SK-N-SH treated with all-trans-retinoic acid at 6 μM for 48 hours (cell line): ENCODE measurements at regions not wholly inside any gene's neighbourhood (a gene's known extent, or its start where the extent isn't known, plus 50 kb on each side); places are given as distances from the start of the nearest gene placed in this dataset.

Source experiments
- ATAC-seq: fragments of 200-7000 bp; cut with Tn5 transposase; 3 replicates; pipeline ENCODE4 v1.9.1; 2020; ENCODE audit warnings: mild to moderate bottlenecking, moderate library complexity
- ARNTL ChIP-seq: fragments of 450-650 bp; formaldehyde crosslinking; IDR thresholded peaks from 2 replicates; pipeline ENCODE4 v1.5.0; 2020; ENCODE audit warnings: low read depth, mild to moderate bottlenecking, moderate library complexity, borderline replicate concordance
- CREB5 ChIP-seq: fragments of 250-450 bp; sonication (Bioruptor Pico); IDR thresholded peaks from 2 replicates; pipeline ENCODE4 v1.5.1; 2020; ENCODE audit warnings: low read depth, mild to moderate bottlenecking, moderate library complexity
- CSDC2 ChIP-seq: fragments of 250-450 bp; sonication (Bioruptor Pico); IDR thresholded peaks from 2 replicates; pipeline ENCODE4 v1.5.0; 2020; ENCODE audit warnings: mild to moderate bottlenecking, moderate library complexity
- GLIS3 ChIP-seq: fragments of 250-450 bp; sonication (Bioruptor Pico); IDR thresholded peaks from 2 replicates; pipeline ENCODE4 v1.5.0; 2020; ENCODE audit warnings: mild to moderate bottlenecking, moderate library complexity
- ISL1 ChIP-seq: fragments of 250-450 bp; sonication (Bioruptor Pico); IDR thresholded peaks from 2 replicates; pipeline ENCODE4 v2.1.2; 2022; ENCODE audit warnings: mild to moderate bottlenecking, moderate library complexity
- OSR1 ChIP-seq: fragments of 250-450 bp; sonication (Bioruptor Pico); IDR thresholded peaks from 2 replicates; pipeline ENCODE4 v1.8.0; 2022; ENCODE audit warnings: moderate library complexity, mild to moderate bottlenecking, inconsistent platforms
- POU6F1 ChIP-seq: fragments of 250-450 bp; sonication (Bioruptor Pico); IDR thresholded peaks from 2 replicates; pipeline ENCODE4 v1.8.0; 2021; ENCODE audit warnings: low read depth, mild to moderate bottlenecking, moderate library complexity, borderline replicate concordance
- PPARA ChIP-seq: fragments of 250-450 bp; sonication (Bioruptor Pico); IDR thresholded peaks from 2 replicates; pipeline ENCODE4 v1.5.0; 2020; ENCODE audit warnings: mild to moderate bottlenecking, borderline replicate concordance
- TCF4 ChIP-seq: fragments of 250-450 bp; sonication (Bioruptor Pico); IDR thresholded peaks from 2 replicates; pipeline ENCODE4 v1.8.0; 2021; ENCODE audit warnings: mild to moderate bottlenecking, moderate library complexity, borderline replicate concordance
- TOX ChIP-seq: fragments of 250-450 bp; sonication (Bioruptor Pico); IDR thresholded peaks from 2 replicates; pipeline ENCODE4 v1.8.0; 2021; ENCODE audit warnings: mild to moderate bottlenecking, moderate library complexity, borderline replicate concordance
- ZFP3 ChIP-seq: fragments of 250-450 bp; sonication (Bioruptor Pico); IDR thresholded peaks from 2 replicates; pipeline ENCODE4 v1.5.0; 2020; ENCODE audit warnings: mild to moderate bottlenecking, moderate library complexity
- ZFP30 ChIP-seq: fragments of 450-650 bp; formaldehyde crosslinking; IDR thresholded peaks from 2 replicates; pipeline ENCODE4 v1.5.0; 2022; ENCODE audit warnings: mild to moderate bottlenecking, moderate library complexity
- ZNF70 ChIP-seq: fragments of 450-650 bp; formaldehyde crosslinking; IDR thresholded peaks from 2 replicates; pipeline ENCODE4 v1.5.0; 2020; ENCODE audit warnings: mild to moderate bottlenecking, moderate library complexity
- TF ChIP-seq, protein P1 (sequence below): fragments of 250-450 bp; sonication (Bioruptor Pico); IDR thresholded peaks from 2 replicates; pipeline ENCODE4 v1.8.0; 2020; ENCODE audit warnings: mild to moderate bottlenecking, moderate library complexity, borderline replicate concordance
- TF ChIP-seq, protein P2 (sequence below): fragments of 250-450 bp; sonication (Bioruptor Pico); IDR thresholded peaks from 2 replicates; pipeline ENCODE4 v1.5.0; 2020; ENCODE audit warnings: mild to moderate bottlenecking, moderate library complexity

GRCh38 chr3:72386327-72387000 is 461.8 kb downstream of the SHQ1 start:
- ATAC-seq = no peak
- no peak for TF ChIP-seq GLIS3 (CRISPR knock-in tag)
- TF ChIP-seq, protein P1, sequence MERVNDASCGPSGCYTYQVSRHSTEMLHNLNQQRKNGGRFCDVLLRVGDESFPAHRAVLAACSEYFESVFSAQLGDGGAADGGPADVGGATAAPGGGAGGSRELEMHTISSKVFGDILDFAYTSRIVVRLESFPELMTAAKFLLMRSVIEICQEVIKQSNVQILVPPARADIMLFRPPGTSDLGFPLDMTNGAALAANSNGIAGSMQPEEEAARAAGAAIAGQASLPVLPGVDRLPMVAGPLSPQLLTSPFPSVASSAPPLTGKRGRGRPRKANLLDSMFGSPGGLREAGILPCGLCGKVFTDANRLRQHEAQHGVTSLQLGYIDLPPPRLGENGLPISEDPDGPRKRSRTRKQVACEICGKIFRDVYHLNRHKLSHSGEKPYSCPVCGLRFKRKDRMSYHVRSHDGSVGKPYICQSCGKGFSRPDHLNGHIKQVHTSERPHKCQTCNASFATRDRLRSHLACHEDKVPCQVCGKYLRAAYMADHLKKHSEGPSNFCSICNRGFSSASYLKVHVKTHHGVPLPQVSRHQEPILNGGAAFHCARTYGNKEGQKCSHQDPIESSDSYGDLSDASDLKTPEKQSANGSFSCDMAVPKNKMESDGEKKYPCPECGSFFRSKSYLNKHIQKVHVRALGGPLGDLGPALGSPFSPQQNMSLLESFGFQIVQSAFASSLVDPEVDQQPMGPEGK = no peak
- no peak for TF ChIP-seq CSDC2
- no peak for TF ChIP-seq CREB5
- TF ChIP-seq, protein P2, sequence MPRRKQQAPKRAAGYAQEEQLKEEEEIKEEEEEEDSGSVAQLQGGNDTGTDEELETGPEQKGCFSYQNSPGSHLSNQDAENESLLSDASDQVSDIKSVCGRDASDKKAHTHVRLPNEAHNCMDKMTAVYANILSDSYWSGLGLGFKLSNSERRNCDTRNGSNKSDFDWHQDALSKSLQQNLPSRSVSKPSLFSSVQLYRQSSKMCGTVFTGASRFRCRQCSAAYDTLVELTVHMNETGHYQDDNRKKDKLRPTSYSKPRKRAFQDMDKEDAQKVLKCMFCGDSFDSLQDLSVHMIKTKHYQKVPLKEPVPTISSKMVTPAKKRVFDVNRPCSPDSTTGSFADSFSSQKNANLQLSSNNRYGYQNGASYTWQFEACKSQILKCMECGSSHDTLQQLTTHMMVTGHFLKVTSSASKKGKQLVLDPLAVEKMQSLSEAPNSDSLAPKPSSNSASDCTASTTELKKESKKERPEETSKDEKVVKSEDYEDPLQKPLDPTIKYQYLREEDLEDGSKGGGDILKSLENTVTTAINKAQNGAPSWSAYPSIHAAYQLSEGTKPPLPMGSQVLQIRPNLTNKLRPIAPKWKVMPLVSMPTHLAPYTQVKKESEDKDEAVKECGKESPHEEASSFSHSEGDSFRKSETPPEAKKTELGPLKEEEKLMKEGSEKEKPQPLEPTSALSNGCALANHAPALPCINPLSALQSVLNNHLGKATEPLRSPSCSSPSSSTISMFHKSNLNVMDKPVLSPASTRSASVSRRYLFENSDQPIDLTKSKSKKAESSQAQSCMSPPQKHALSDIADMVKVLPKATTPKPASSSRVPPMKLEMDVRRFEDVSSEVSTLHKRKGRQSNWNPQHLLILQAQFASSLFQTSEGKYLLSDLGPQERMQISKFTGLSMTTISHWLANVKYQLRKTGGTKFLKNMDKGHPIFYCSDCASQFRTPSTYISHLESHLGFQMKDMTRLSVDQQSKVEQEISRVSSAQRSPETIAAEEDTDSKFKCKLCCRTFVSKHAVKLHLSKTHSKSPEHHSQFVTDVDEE (CRISPR knock-in tag) = no peak
- TF ChIP-seq PPARA (CRISPR knock-in tag) = no peak
- no peak for TF ChIP-seq ZFP30 (CRISPR knock-in tag)
- TF ChIP-seq TCF4 (CRISPR knock-in tag) = no peak

- no peak for TF ChIP-seq ZNF70
- no peak for TF ChIP-seq ZFP3 (CRISPR knock-in tag)
- no peak for TF ChIP-seq TOX (CRISPR knock-in tag)
- no peak for TF ChIP-seq TCF4 (CRISPR knock-in tag)
- TF ChIP-seq, protein P1 = no peak
- no peak for TF ChIP-seq OSR1
- no peak for TF ChIP-seq ARNTL (CRISPR knock-in tag)
- ATAC-seq = no peak
Measured at GRCh38 chr3:72385167-72385566, 463.1 kb downstream of the SHQ1 start.

- TF ChIP-seq, protein P2 (CRISPR knock-in tag) = no peak
- TF ChIP-seq TCF4 (CRISPR knock-in tag) (no peak), CREB5 (no peak), OSR1 (no peak), POU6F1 (CRISPR knock-in tag) (no peak), ISL1 (CRISPR knock-in tag) (no peak), ZNF70 (no peak), ZFP30 (CRISPR knock-in tag) (no peak)
- TF ChIP-seq, protein P1 = no peak
- ATAC-seq = no peak
Measured at GRCh38 chr3:72384602-72385001, 463.6 kb downstream of the SHQ1 start.
